WTC11 (cell line): ENCODE measurements at regions not wholly inside any gene's neighbourhood (a gene's known extent, or its start where the extent isn't known, plus 50 kb on each side); places are given as distances from the start of the nearest gene placed in this dataset.

Experiments
- ARID4B ChIP-seq: sonication (generic); formaldehyde crosslinking; IDR thresholded peaks from 2 replicates; pipeline ENCODE4 v1.8.0; 2023; ENCODE audit warnings: missing genetic modification reagents, mild to moderate bottlenecking, borderline replicate concordance
- CREB1 ChIP-seq: sonication (generic); formaldehyde crosslinking; IDR thresholded peaks from 2 replicates; pipeline ENCODE4 v1.8.0; 2023; ENCODE audit warnings: mild to moderate bottlenecking, missing genetic modification reagents
- CTCF ChIP-seq: fragments of 200-600 bp; IDR thresholded peaks from 2 replicates; pipeline ENCODE4 v1.8.0; 2022; ENCODE audit warnings: antibody characterized with exemption
- ESRRA ChIP-seq: sonication (generic); formaldehyde crosslinking; IDR thresholded peaks from 2 replicates; pipeline ENCODE4 v1.8.1; 2022; ENCODE audit warnings: mild to moderate bottlenecking, missing genetic modification reagents, borderline replicate concordance
- FOXJ3 ChIP-seq: sonication (generic); formaldehyde crosslinking; IDR thresholded peaks from 2 replicates; pipeline ENCODE4 v1.9.0; 2021; ENCODE audit warnings: missing genetic modification reagents, mild to moderate bottlenecking, borderline replicate concordance
- FOXK1 ChIP-seq: sonication (generic); formaldehyde crosslinking; IDR thresholded peaks from 2 replicates; pipeline ENCODE4 v1.8.0; 2022; ENCODE audit warnings: mild to moderate bottlenecking, moderate library complexity, missing genetic modification reagents
- IRF2 ChIP-seq: sonication (generic); formaldehyde crosslinking; IDR thresholded peaks from 2 replicates; pipeline ENCODE4 v1.8.0; 2022; ENCODE audit warnings: low read depth, missing genetic modification reagents, borderline replicate concordance
- NR3C1 ChIP-seq: sonication (generic); formaldehyde crosslinking; conservative IDR thresholded peaks from 2 replicates; pipeline ENCODE4 v1.8.1; 2023; ENCODE audit warnings: low read depth, mild to moderate bottlenecking, missing genetic modification reagents
- USF1 ChIP-seq: sonication (generic); formaldehyde crosslinking; IDR thresholded peaks from 2 replicates; pipeline ENCODE4 v1.8.0; 2022; ENCODE audit warnings: mild to moderate bottlenecking, missing genetic modification reagents
- ZNF232 ChIP-seq: sonication (generic); formaldehyde crosslinking; IDR thresholded peaks from 2 replicates; pipeline ENCODE4 v1.8.0; 2022; ENCODE audit warnings: mild to moderate bottlenecking, missing genetic modification reagents
- TF ChIP-seq, protein P1 (sequence below): sonication (generic); formaldehyde crosslinking; IDR thresholded peaks from 2 replicates; pipeline ENCODE4 v1.8.1; 2023; ENCODE audit warnings: mild to moderate bottlenecking, missing genetic modification reagents
- TF ChIP-seq, protein P2 (sequence below): fragments of 250-450 bp; sonication (Bioruptor Pico); IDR thresholded peaks from 2 replicates; pipeline ENCODE4 v1.9.0; 2021; ENCODE audit warnings: moderate library complexity, mild to moderate bottlenecking, inconsistent platforms, borderline replicate concordance
- TF ChIP-seq, protein P3 (sequence below): sonication (generic); formaldehyde crosslinking; IDR thresholded peaks from 2 replicates; pipeline ENCODE4 v1.8.0; 2022; ENCODE audit warnings: mild to moderate bottlenecking, missing genetic modification reagents
- TF ChIP-seq, protein P4 (sequence below): sonication (generic); formaldehyde crosslinking; conservative IDR thresholded peaks from 2 replicates; pipeline ENCODE4 v1.8.1; 2022; ENCODE audit warnings: mild to moderate bottlenecking, missing genetic modification reagents

DNA sequence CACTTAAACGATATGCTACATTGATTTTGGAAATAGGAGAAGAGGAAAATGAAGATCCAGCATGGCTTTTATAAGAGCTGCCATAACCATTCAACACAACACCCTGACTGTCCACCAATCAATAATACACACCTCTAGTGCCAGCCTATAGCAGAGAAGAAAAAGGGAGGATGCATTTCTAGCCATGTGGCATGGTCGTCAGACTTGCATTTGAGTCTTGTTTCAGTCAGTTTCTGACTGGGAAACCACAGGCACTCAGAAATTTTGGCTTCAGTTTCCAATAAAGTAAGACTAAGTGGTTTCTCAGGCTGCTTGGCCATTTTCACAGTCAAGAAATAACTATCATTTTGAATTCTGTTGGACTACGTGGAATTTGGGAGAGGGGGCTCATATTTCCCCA lies 523.5 kb upstream of the LRRC4C start:
- TF ChIP-seq CTCF (no peak), NR3C1 (CRISPR knock-in tag) (no peak), USF1 (CRISPR knock-in tag) (no peak), FOXJ3 (CRISPR knock-in tag) (no peak), IRF2 (no peak), FOXK1 (no peak), ZNF232 (CRISPR knock-in tag) (no peak), ARID4B (CRISPR knock-in tag) (no peak), CREB1 (CRISPR knock-in tag) (no peak), ESRRA (CRISPR knock-in tag) (no peak)
- TF ChIP-seq, protein P1, sequence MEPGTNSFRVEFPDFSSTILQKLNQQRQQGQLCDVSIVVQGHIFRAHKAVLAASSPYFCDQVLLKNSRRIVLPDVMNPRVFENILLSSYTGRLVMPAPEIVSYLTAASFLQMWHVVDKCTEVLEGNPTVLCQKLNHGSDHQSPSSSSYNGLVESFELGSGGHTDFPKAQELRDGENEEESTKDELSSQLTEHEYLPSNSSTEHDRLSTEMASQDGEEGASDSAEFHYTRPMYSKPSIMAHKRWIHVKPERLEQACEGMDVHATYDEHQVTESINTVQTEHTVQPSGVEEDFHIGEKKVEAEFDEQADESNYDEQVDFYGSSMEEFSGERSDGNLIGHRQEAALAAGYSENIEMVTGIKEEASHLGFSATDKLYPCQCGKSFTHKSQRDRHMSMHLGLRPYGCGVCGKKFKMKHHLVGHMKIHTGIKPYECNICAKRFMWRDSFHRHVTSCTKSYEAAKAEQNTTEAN (CRISPR knock-in tag) = no peak
- TF ChIP-seq, protein P2, sequence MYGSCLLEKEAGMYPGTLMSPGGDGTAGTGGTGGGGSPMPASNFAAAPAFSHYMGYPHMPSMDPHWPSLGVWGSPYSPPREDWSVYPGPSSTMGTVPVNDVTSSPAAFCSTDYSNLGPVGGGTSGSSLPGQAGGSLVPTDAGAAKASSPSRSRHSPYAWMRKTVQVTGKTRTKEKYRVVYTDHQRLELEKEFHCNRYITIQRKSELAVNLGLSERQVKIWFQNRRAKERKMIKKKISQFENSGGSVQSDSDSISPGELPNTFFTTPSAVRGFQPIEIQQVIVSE = no peak
- TF ChIP-seq, protein P3, sequence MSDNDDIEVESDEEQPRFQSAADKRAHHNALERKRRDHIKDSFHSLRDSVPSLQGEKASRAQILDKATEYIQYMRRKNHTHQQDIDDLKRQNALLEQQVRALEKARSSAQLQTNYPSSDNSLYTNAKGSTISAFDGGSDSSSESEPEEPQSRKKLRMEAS = no peak
- TF ChIP-seq, protein P4, sequence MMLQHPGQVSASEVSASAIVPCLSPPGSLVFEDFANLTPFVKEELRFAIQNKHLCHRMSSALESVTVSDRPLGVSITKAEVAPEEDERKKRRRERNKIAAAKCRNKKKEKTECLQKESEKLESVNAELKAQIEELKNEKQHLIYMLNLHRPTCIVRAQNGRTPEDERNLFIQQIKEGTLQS = no peak
